ENCODE measurements at regions not wholly inside any gene's neighbourhood (a gene's known extent, or its start where the extent isn't known, plus 50 kb on each side); places are given as distances from the start of the nearest gene placed in this dataset.
A peak's percentile ranks its signal among the peaks of the same experiment; 100 is the strongest.

- DNase-seq (ENCODE audit: low read depth): no peak
- TF ChIP-seq CTCF (conservative IDR thresholded peaks at IDR 0.05; ENCODE audit: low read depth, low read length): peak; percentile 22
- H3K4me3 ChIP-seq (ENCODE audit: low read length): no peak overlapping the region
Observed at GRCh38 chr3:56985878-56986277, 74.6 kb upstream of the SPATA12 start.

GRCh38 chr3:56985460-56985859 lies 75.0 kb upstream of the SPATA12 start:
- no peak for DNase-seq (ENCODE audit: low read depth)
- TF ChIP-seq CTCF (conservative IDR thresholded peaks at IDR 0.05; ENCODE audit: low read depth, low read length): no peak
- no peak overlapping the region for H3K4me3 ChIP-seq (ENCODE audit: low read length)

- TF ChIP-seq CTCF (conservative IDR thresholded peaks at IDR 0.05; ENCODE audit: low read depth, low read length): no peak
- H3K4me3 ChIP-seq (ENCODE audit: low read length): no peak overlapping the region
- no peak for DNase-seq (ENCODE audit: low read depth)
Observed at GRCh38 chr3:56983427-56983826, 77.0 kb upstream of the SPATA12 start.

- no peak for DNase-seq (ENCODE audit: low read depth)
- no peak for TF ChIP-seq CTCF (conservative IDR thresholded peaks at IDR 0.05; ENCODE audit: low read depth, low read length)
- H3K4me3 ChIP-seq (ENCODE audit: low read length): no peak overlapping the region
Observed at GRCh38 chr3:56981445-56982230, 78.8 kb upstream of the SPATA12 start.

GRCh38 chr3:56980798-56981390 lies 79.6 kb upstream of the SPATA12 start:
- no peak overlapping the region for H3K4me3 ChIP-seq (ENCODE audit: low read length)
- no peak for TF ChIP-seq CTCF (conservative IDR thresholded peaks at IDR 0.05; ENCODE audit: low read depth, low read length)
- DNase-seq (ENCODE audit: low read depth): peak; percentile 66

- H3K4me3 ChIP-seq (ENCODE audit: low read length): no peak overlapping the region
- no peak for TF ChIP-seq CTCF (conservative IDR thresholded peaks at IDR 0.05; ENCODE audit: low read depth, low read length)
Observed at GRCh38 chr3:56980243-56980642, 80.2 kb upstream of the SPATA12 start.

GRCh38 chr3:56979791-56980190 lies 80.7 kb upstream of the SPATA12 start:
- TF ChIP-seq CTCF (conservative IDR thresholded peaks at IDR 0.05; ENCODE audit: low read depth, low read length): no peak
- no peak for DNase-seq (ENCODE audit: low read depth)
- no peak overlapping the region for H3K4me3 ChIP-seq (ENCODE audit: low read length)

More at GRCh38 chr3:56980243-56980642, 80.2 kb upstream of the SPATA12 start:
- no peak for DNase-seq (ENCODE audit: low read depth)
